Vagina (tissue), 2 donors: ENCODE measurements at regions not wholly inside any gene's neighbourhood (a gene's known extent, or its start where the extent isn't known, plus 50 kb on each side); places are given as distances from the start of the nearest gene placed in this dataset.

Source experiments
- POLR2AphosphoS5 ChIP-seq, 2 donors: sonication (generic); formaldehyde crosslinking; IDR thresholded peaks; one replicate each; pipeline ENCODE4 v1.9.0; 2017; ENCODE audit warnings: antibody characterized with exemption in 2 of 2, mild to moderate bottlenecking in 2 of 2, low read depth in 1 of 2; ENCODE audit not compliant: insufficient read depth in 1 of 2
- TF ChIP-seq, protein P1 (sequence below), 3 experiments: fragments of 450-650 bp in 2 of 3; fragments of 200-600 bp in 1 of 3; sonication (generic) in 1 of 3; IDR thresholded peaks; one replicate each; pipeline ENCODE4 v1.5.1; 2017 to 2019; ENCODE audit warnings: antibody characterized with exemption in 3 of 3, mild to moderate bottlenecking in 2 of 3, moderate library complexity in 2 of 3

DNA sequence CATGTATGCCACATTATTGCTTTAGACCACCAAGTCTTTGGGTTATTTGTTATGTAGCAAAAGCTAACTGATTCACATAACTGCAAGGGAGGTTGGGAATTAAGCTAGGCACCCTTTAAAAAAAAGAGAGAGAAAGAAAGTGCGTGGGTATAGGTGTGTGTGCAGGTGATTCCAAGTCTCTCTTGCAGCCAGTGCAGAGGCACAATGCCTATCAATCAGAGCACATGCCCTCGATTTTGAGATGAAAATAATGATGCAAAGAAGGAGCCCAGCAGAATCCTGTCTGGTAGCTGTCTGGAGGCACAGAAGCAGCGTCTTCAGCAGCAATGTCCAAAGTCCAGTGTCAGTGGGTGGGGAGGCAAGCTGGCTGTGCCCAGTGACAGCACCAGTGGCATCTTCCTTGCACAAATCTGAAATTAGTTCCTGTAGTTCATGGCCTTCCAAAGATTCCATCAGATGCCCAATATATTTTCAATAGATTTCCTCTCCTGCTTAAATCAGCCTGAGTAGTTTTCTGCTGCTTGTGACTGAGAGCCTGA is 62.4 kb upstream of the TBPL2 start:
- TF ChIP-seq, protein P1, sequence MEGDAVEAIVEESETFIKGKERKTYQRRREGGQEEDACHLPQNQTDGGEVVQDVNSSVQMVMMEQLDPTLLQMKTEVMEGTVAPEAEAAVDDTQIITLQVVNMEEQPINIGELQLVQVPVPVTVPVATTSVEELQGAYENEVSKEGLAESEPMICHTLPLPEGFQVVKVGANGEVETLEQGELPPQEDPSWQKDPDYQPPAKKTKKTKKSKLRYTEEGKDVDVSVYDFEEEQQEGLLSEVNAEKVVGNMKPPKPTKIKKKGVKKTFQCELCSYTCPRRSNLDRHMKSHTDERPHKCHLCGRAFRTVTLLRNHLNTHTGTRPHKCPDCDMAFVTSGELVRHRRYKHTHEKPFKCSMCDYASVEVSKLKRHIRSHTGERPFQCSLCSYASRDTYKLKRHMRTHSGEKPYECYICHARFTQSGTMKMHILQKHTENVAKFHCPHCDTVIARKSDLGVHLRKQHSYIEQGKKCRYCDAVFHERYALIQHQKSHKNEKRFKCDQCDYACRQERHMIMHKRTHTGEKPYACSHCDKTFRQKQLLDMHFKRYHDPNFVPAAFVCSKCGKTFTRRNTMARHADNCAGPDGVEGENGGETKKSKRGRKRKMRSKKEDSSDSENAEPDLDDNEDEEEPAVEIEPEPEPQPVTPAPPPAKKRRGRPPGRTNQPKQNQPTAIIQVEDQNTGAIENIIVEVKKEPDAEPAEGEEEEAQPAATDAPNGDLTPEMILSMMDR (IDR thresholded peaks at IDR 0.05): no peak
- TF ChIP-seq POLR2AphosphoS5 (IDR thresholded peaks at IDR 0.05; ENCODE audit: insufficient read depth in 1 of 2, low read depth in 1 of 2): no peak
